CD8-positive, alpha-beta memory T cell (primary cell): ENCODE measurements at regions not wholly inside any gene's neighbourhood (a gene's known extent, or its start where the extent isn't known, plus 50 kb on each side); places are given as distances from the start of the nearest gene placed in this dataset.

ENCODE experiments used
- CTCF ChIA-PET: fragments of 350-600 bp; sonication (Branson Sonifier 250); formaldehyde crosslinking; loops from one replicate; lab custom pipeline; 2021; ENCODE audit warnings: antibody characterized with exemption; lab: Charles Lee
- POLR2A ChIA-PET: fragments of 350-600 bp; sonication (Branson Sonifier 250); formaldehyde crosslinking; loops from one replicate; lab custom pipeline; 2021; ENCODE audit warnings: antibody characterized with exemption; lab: Charles Lee
- DNase-seq, 5 donors: peaks; one replicate each; pipeline versions ENCODE4 v3.0.0 to v3.0.0-alpha.2; 2020 to 2022; ENCODE audit warnings: mixed read lengths in 1 of 5
- H3K27ac ChIP-seq: one replicate; pipeline ENCODE4 v1.7.0; 2013; ENCODE audit warnings: low read depth, mild to moderate bottlenecking, low read length, moderate library complexity
- H3K27me3 ChIP-seq: 2 replicates; pipeline ENCODE4 v1.7.0; 2013; ENCODE audit warnings: low read length, mild to moderate bottlenecking; ENCODE audit not compliant: insufficient read depth, poor library complexity, severe bottlenecking
- H3K36me3 ChIP-seq: 2 replicates; pipeline ENCODE4 v1.7.0; 2013; ENCODE audit warnings: mild to moderate bottlenecking, low read length, moderate library complexity; ENCODE audit not compliant: insufficient read depth
- H3K4me1 ChIP-seq: 2 replicates; pipeline ENCODE4 v1.7.0; 2013; ENCODE audit warnings: mild to moderate bottlenecking, low read length, moderate library complexity; ENCODE audit not compliant: insufficient read depth
- H3K4me3 ChIP-seq: 2 replicates; pipeline ENCODE4 v1.7.0; 2013; ENCODE audit warnings: mild to moderate bottlenecking, low read length
- H3K9me3 ChIP-seq: 2 replicates; pipeline ENCODE4 v1.7.0; 2013; ENCODE audit warnings: mild to moderate bottlenecking, low read length
- H3K27ac Mint-ChIP-seq, 8 donors: one replicate each; pipeline ENCODE4 v1.8.0; 2020 to 2021; ENCODE audit warnings: mixed read lengths in 8 of 8, mild to moderate bottlenecking in 6 of 8, inconsistent platforms in 3 of 8, moderate library complexity in 3 of 8
- H3K27me3 Mint-ChIP-seq, 2 donors: one replicate each; pipeline ENCODE4 v1.8.0; 2020 to 2021; ENCODE audit warnings: mixed read lengths in 2 of 2, mild to moderate bottlenecking in 1 of 2, moderate library complexity in 1 of 2
- H3K36me3 Mint-ChIP-seq, 3 donors: one replicate each; pipeline ENCODE4 v1.8.0; 2020 to 2021; ENCODE audit warnings: mixed read lengths in 3 of 3, inconsistent platforms in 1 of 3, mild to moderate bottlenecking in 1 of 3
- H3K4me1 Mint-ChIP-seq, 3 donors: one replicate each; pipeline ENCODE4 v1.8.0; 2020 to 2021; ENCODE audit warnings: mixed read lengths in 3 of 3, inconsistent platforms in 1 of 3, mild to moderate bottlenecking in 1 of 3
- H3K4me3 Mint-ChIP-seq, 7 donors: one replicate each; pipeline ENCODE4 v1.8.0; 2020 to 2021; ENCODE audit warnings: mixed read lengths in 7 of 7, mild to moderate bottlenecking in 6 of 7, moderate library complexity in 4 of 7, inconsistent platforms in 2 of 7
- H3K9me3 Mint-ChIP-seq, 5 donors: one replicate each; pipeline ENCODE4 v1.8.0; 2020 to 2022; ENCODE audit warnings: mixed read lengths in 5 of 5, mild to moderate bottlenecking in 3 of 5, moderate library complexity in 2 of 5, inconsistent platforms in 1 of 5

DNA sequence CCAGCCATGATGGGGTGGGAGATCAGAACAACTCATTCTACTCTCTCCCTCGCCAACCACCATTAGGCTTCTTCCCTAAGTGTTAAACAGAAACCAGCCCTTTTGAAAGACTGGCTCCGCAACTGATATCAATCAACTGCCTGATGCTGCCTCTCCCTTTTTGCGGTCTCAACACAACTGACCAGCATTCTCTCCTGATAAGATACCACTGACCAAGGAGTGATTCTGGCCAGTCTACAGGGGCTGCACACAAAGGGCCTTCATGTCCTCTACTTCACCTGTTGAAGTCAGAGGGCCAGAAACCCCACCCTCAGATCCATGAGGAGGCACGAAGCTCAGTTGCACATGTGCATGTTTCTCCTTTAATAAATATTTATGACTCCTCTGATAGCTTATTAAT lies 145.1 kb downstream of the CD24 start:
- Mint-ChIP-seq H3K36me3 (no peaks in the 10 kb centered on the region), H3K9me3 (peaks cover 0 to 5% (median 2%) of the 10 kb centered on the region in 5 donors), H3K4me3 (no peak overlapping the region), H3K27me3 (peaks cover 1 to 10% of the 10 kb centered on the region in 2 donors), H3K27ac (no peak overlapping the region), H3K4me1 (no peaks in the 10 kb centered on the region)
- no peaks in the 10 kb centered on the region for H3K27me3 ChIP-seq
- CTCF ChIA-PET, result no interaction called here
- no peak for DNase-seq
- H3K4me3 ChIP-seq, result no peak overlapping the region
- H3K4me1 ChIP-seq, result no peaks in the 10 kb centered on the region
- H3K36me3 ChIP-seq, result no peaks in the 10 kb centered on the region
- POLR2A ChIA-PET, result no interaction called here
- H3K27ac ChIP-seq, result peak overlapping the region; percentile 54
- H3K9me3 ChIP-seq, result no peaks in the 10 kb centered on the region

- no peaks in the 10 kb centered on the region for H3K36me3 Mint-ChIP-seq
- H3K27me3 Mint-ChIP-seq, result peaks cover 1 to 10% of the 10 kb centered on the region in 2 donors
- DNase-seq, result no peak
- H3K36me3 ChIP-seq, result no peaks in the 10 kb centered on the region
- no peak overlapping the region for H3K27ac ChIP-seq
- no peak overlapping the region for H3K4me3 ChIP-seq
- H3K27me3 ChIP-seq, result no peaks in the 10 kb centered on the region
- POLR2A ChIA-PET, result no interaction called here
- H3K9me3 Mint-ChIP-seq, result peaks cover 0 to 5% (median 2%) of the 10 kb centered on the region in 5 donors
- H3K9me3 ChIP-seq, result no peaks in the 10 kb centered on the region
- H3K27ac Mint-ChIP-seq, result no peak overlapping the region
- H3K4me1 ChIP-seq, result no peaks in the 10 kb centered on the region
- no peaks in the 10 kb centered on the region for H3K4me1 Mint-ChIP-seq
- H3K4me3 Mint-ChIP-seq, result no peak overlapping the region
- CTCF ChIA-PET, result no interaction called here
Measured at GRCh38 chr6:106827081-106827480, 147.4 kb downstream of the CD24 start.

GRCh38 chr6:106825156-106825555 lies 149.4 kb downstream of the CD24 start:
- Mint-ChIP-seq H3K4me3 (no peak overlapping the region), H3K27ac (no peak overlapping the region), H3K36me3 (no peaks in the 10 kb centered on the region), H3K27me3 (peaks cover 4 to 17% of the 10 kb centered on the region in 2 donors), H3K4me1 (no peaks in the 10 kb centered on the region), H3K9me3 (peaks cover 0 to 5% (median 2%) of the 10 kb centered on the region in 5 donors)
- Histone ChIP-seq H3K4me1 (no peaks in the 10 kb centered on the region), H3K36me3 (no peaks in the 10 kb centered on the region), H3K27me3 (no peaks in the 10 kb centered on the region), H3K9me3 (no peaks in the 10 kb centered on the region), H3K27ac (no peak overlapping the region), H3K4me3 (no peak overlapping the region)
- no peak for DNase-seq
- ChIA-PET CTCF (no interaction called here), POLR2A (no interaction called here)

GRCh38 chr6:106823732-106824351 lies 150.7 kb downstream of the CD24 start:
- H3K4me1 ChIP-seq, result no peaks in the 10 kb centered on the region
- Mint-ChIP-seq H3K9me3 (peaks cover 0 to 5% (median 2%) of the 10 kb centered on the region in 5 donors), H3K4me3 (no peak overlapping the region), H3K36me3 (no peaks in the 10 kb centered on the region), H3K27ac (no peak overlapping the region), H3K27me3 (peaks cover 4 to 18% of the 10 kb centered on the region in 2 donors), H3K4me1 (no peaks in the 10 kb centered on the region)
- no peak overlapping the region for H3K27ac ChIP-seq
- H3K9me3 ChIP-seq, result no peaks in the 10 kb centered on the region
- POLR2A ChIA-PET, result no interaction called here
- H3K4me3 ChIP-seq, result no peak overlapping the region
- H3K36me3 ChIP-seq, result no peaks in the 10 kb centered on the region
- DNase-seq, result no peak
- CTCF ChIA-PET, result no interaction called here
- no peaks in the 10 kb centered on the region for H3K27me3 ChIP-seq

- H3K27me3 ChIP-seq, result no peaks in the 10 kb centered on the region
- peaks cover 0 to 3% (median 0%) of the 10 kb centered on the region in 5 donors for H3K9me3 Mint-ChIP-seq
- no peak for DNase-seq
- no peak overlapping the region for H3K27ac Mint-ChIP-seq
- H3K9me3 ChIP-seq, result no peaks in the 10 kb centered on the region
- no peak overlapping the region for H3K27ac ChIP-seq
- no peaks in the 10 kb centered on the region for H3K4me1 ChIP-seq
- no peaks in the 10 kb centered on the region for H3K36me3 Mint-ChIP-seq
- no peak overlapping the region for H3K4me3 ChIP-seq
- H3K4me1 Mint-ChIP-seq, result no peaks in the 10 kb centered on the region
- H3K27me3 Mint-ChIP-seq, result peaks cover 4 to 14% of the 10 kb centered on the region in 2 donors
- no peak overlapping the region for H3K4me3 Mint-ChIP-seq
- no peaks in the 10 kb centered on the region for H3K36me3 ChIP-seq
- CTCF ChIA-PET, result no interaction called here
- POLR2A ChIA-PET, result no interaction called here
Measured at GRCh38 chr6:106823058-106823457, 151.5 kb downstream of the CD24 start.

DNA sequence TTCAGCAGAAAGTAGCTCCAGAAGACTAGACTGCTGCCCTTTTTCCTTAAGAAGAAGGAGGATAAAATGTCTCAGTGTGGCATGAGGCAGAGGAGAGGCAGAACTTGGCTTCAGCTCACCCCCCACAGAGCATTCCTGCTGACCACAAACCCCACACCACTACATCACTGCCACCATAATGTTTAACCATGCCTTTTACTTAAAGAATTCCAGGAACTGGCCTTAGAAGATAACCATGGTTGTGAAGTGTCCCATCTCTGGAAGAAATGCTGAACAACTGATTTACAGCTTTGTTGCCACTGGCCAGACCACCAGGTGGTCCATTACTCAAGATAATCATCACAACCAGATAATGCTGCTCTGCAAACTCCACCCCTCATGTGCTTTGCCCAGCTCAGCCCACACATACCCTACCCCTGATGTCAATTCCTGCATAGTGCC lies 154.1 kb downstream of the CD24 start:
- CTCF ChIA-PET, result no interaction called here
- H3K27ac ChIP-seq, result no peak overlapping the region
- Mint-ChIP-seq H3K9me3 (peaks cover 0 to 1% (median 0%) of the 10 kb centered on the region in 5 donors), H3K36me3 (no peaks in the 10 kb centered on the region), H3K4me1 (no peaks in the 10 kb centered on the region), H3K4me3 (no peak overlapping the region), H3K27me3 (peaks cover 3 to 10% of the 10 kb centered on the region in 2 donors), H3K27ac (no peak overlapping the region)
- no peaks in the 10 kb centered on the region for H3K27me3 ChIP-seq
- no peak for DNase-seq
- H3K36me3 ChIP-seq, result no peaks in the 10 kb centered on the region
- POLR2A ChIA-PET, result no interaction called here
- no peaks in the 10 kb centered on the region for H3K9me3 ChIP-seq
- no peaks in the 10 kb centered on the region for H3K4me1 ChIP-seq
- H3K4me3 ChIP-seq, result no peak overlapping the region

GRCh38 chr6:106811088-106811686 lies 163.3 kb downstream of the CD24 start:
- Mint-ChIP-seq H3K9me3 (peaks cover 26 to 55% (median 45%) of the 10 kb centered on the region in 5 donors), H3K36me3 (peaks cover 0 to 4% (median 0%) of the 10 kb centered on the region in 3 donors), H3K4me3 (no peak overlapping the region), H3K27ac (no peak overlapping the region), H3K4me1 (no peaks in the 10 kb centered on the region), H3K27me3 (peaks cover 10 to 12% of the 10 kb centered on the region in 2 donors)
- no peaks in the 10 kb centered on the region for H3K9me3 ChIP-seq
- ChIA-PET POLR2A (no interaction called here), CTCF (no interaction called here)
- H3K27ac ChIP-seq, result no peak overlapping the region
- H3K36me3 ChIP-seq, result no peaks in the 10 kb centered on the region
- H3K4me1 ChIP-seq, result no peaks in the 10 kb centered on the region
- H3K4me3 ChIP-seq, result no peak overlapping the region
- no peaks in the 10 kb centered on the region for H3K27me3 ChIP-seq
- DNase-seq, result no peak

GRCh38 chr6:106808758-106809157 lies 165.8 kb downstream of the CD24 start:
- Mint-ChIP-seq H3K9me3 (peaks cover 29 to 55% (median 45%) of the 10 kb centered on the region in 5 donors), H3K27me3 (peaks cover 10 to 13% of the 10 kb centered on the region in 2 donors), H3K4me3 (no peak overlapping the region), H3K27ac (no peak overlapping the region), H3K36me3 (peaks cover 0 to 4% (median 0%) of the 10 kb centered on the region in 3 donors), H3K4me1 (no peaks in the 10 kb centered on the region)
- H3K36me3 ChIP-seq, result no peaks in the 10 kb centered on the region
- H3K9me3 ChIP-seq, result no peaks in the 10 kb centered on the region
- no peak overlapping the region for H3K4me3 ChIP-seq
- no peaks in the 10 kb centered on the region for H3K4me1 ChIP-seq
- H3K27me3 ChIP-seq, result no peaks in the 10 kb centered on the region
- ChIA-PET CTCF (no interaction called here), POLR2A (no interaction called here)
- H3K27ac ChIP-seq, result no peak overlapping the region
- DNase-seq, result no peak
